ENCODE measurements at regions not wholly inside any gene's neighbourhood (a gene's known extent, or its start where the extent isn't known, plus 50 kb on each side); places are given as distances from the start of the nearest gene placed in this dataset.

- TF ChIP-seq REST (IDR thresholded peaks at IDR 0.05; ENCODE audit: unreplicated experiment) (no peak), ZNF114 (CRISPR knock-in tag; IDR thresholded peaks at IDR 0.05) (no peak)
Measured at GRCh38 chr4:157664726-157665125, 444.2 kb downstream of the GRIA2 start (continued).

DNA sequence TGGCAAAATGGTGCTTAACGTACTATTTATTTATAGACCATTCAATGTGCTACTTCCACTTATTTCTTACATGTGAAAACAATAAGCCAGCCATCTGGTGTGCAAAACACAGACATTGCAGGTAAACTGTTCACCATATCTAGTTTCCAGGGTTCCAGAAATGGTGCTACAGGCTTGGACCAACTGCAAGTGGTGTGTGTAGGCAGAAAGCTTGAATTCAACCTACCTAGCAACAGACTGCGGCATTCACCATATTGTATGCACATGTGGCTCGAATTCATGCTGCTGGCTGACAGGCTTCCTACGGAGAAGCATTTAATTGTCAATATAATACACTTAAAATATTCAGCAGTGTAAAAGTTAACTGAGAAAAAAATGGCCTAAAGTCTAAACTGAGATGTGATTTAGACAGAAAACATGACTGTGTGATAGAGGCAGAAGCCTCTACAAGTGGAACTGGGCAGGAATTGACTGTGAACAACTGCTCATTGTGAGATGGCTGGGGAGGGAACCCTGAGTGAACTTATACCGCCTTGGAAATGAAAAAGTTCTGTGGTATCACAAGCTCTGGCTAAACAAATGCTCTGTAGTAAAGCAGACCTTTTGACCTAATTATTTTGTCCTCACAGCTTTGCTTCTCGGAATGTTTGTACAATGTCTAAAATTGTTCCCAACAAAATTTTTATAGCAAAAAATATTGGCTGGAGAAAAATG is 434.7 kb downstream of the GRIA2 start:
- H3K36me3 Mint-ChIP-seq (ENCODE audit: low read depth), result no peaks in the 10 kb centered on the region
- Histone ChIP-seq H3K27ac (ENCODE audit: low read depth) (no peak overlapping the region), H2AFZ (peak overlapping the region; percentile 45; the same call in 1 of the 2 replicates), H3K36me3 (ENCODE audit: insufficient read depth) (no peaks in the 10 kb centered on the region), H3K27me3 (ENCODE audit: insufficient read depth) (no peaks in the 10 kb centered on the region), H3K4me1 (ENCODE audit: insufficient read depth) (peaks cover 4% of the 10 kb centered on the region; the same call in 1 of the 2 replicates), H4K20me1 (replicated peaks; ENCODE audit: insufficient read depth) (no peaks in the 10 kb centered on the region), H3K4me3 (no peak overlapping the region), H3K79me2 (replicated peaks; ENCODE audit: insufficient read depth) (no peaks in the 10 kb centered on the region), H3K4me2 (no peak overlapping the region), H3F3A (replicated peaks; ENCODE audit: low read depth) (no peaks in the 10 kb centered on the region), H3K9me2 (ENCODE audit: insufficient read depth) (no peaks in the 10 kb centered on the region; the same call in 1 of the 2 replicates)
- DNase-seq (ENCODE audit: low spot score) (peak; percentile 8), ATAC-seq (no peak)
- H3K9me3 Mint-ChIP-seq, result peaks cover 7% of the 10 kb centered on the region; the same call in 2 of the 3 replicates
- H3K27ac Mint-ChIP-seq, result no peak overlapping the region
- H3K27me3 Mint-ChIP-seq (ENCODE audit: insufficient read depth, low read depth, poor library complexity), result no peaks in the 10 kb centered on the region
- no peaks in the 10 kb centered on the region; the same call in 2 of the 3 replicates for H3K4me1 Mint-ChIP-seq
- H3K4me3 Mint-ChIP-seq, result no peak overlapping the region
- TF ChIP-seq ETS1 (IDR thresholded peaks at IDR 0.05) (no peak), CTCF (conservative IDR thresholded peaks at IDR 0.05; ENCODE audit: low read depth in 2 of 2) (no peak), EZH2phosphoT487 (IDR thresholded peaks at IDR 0.05; ENCODE audit: unreplicated experiment) (no peak), ZNF331 (CRISPR knock-in tag; IDR thresholded peaks at IDR 0.05; ENCODE audit: low read depth) (no peak), POLR2AphosphoS5 (IDR thresholded peaks at IDR 0.05; ENCODE audit: low read depth) (no peak), JUNB (IDR thresholded peaks at IDR 0.05; ENCODE audit: unreplicated experiment) (no peak), NANOG (IDR thresholded peaks at IDR 0.05; ENCODE audit: borderline replicate concordance) (no peak)
- TF ChIP-seq, protein P1, sequence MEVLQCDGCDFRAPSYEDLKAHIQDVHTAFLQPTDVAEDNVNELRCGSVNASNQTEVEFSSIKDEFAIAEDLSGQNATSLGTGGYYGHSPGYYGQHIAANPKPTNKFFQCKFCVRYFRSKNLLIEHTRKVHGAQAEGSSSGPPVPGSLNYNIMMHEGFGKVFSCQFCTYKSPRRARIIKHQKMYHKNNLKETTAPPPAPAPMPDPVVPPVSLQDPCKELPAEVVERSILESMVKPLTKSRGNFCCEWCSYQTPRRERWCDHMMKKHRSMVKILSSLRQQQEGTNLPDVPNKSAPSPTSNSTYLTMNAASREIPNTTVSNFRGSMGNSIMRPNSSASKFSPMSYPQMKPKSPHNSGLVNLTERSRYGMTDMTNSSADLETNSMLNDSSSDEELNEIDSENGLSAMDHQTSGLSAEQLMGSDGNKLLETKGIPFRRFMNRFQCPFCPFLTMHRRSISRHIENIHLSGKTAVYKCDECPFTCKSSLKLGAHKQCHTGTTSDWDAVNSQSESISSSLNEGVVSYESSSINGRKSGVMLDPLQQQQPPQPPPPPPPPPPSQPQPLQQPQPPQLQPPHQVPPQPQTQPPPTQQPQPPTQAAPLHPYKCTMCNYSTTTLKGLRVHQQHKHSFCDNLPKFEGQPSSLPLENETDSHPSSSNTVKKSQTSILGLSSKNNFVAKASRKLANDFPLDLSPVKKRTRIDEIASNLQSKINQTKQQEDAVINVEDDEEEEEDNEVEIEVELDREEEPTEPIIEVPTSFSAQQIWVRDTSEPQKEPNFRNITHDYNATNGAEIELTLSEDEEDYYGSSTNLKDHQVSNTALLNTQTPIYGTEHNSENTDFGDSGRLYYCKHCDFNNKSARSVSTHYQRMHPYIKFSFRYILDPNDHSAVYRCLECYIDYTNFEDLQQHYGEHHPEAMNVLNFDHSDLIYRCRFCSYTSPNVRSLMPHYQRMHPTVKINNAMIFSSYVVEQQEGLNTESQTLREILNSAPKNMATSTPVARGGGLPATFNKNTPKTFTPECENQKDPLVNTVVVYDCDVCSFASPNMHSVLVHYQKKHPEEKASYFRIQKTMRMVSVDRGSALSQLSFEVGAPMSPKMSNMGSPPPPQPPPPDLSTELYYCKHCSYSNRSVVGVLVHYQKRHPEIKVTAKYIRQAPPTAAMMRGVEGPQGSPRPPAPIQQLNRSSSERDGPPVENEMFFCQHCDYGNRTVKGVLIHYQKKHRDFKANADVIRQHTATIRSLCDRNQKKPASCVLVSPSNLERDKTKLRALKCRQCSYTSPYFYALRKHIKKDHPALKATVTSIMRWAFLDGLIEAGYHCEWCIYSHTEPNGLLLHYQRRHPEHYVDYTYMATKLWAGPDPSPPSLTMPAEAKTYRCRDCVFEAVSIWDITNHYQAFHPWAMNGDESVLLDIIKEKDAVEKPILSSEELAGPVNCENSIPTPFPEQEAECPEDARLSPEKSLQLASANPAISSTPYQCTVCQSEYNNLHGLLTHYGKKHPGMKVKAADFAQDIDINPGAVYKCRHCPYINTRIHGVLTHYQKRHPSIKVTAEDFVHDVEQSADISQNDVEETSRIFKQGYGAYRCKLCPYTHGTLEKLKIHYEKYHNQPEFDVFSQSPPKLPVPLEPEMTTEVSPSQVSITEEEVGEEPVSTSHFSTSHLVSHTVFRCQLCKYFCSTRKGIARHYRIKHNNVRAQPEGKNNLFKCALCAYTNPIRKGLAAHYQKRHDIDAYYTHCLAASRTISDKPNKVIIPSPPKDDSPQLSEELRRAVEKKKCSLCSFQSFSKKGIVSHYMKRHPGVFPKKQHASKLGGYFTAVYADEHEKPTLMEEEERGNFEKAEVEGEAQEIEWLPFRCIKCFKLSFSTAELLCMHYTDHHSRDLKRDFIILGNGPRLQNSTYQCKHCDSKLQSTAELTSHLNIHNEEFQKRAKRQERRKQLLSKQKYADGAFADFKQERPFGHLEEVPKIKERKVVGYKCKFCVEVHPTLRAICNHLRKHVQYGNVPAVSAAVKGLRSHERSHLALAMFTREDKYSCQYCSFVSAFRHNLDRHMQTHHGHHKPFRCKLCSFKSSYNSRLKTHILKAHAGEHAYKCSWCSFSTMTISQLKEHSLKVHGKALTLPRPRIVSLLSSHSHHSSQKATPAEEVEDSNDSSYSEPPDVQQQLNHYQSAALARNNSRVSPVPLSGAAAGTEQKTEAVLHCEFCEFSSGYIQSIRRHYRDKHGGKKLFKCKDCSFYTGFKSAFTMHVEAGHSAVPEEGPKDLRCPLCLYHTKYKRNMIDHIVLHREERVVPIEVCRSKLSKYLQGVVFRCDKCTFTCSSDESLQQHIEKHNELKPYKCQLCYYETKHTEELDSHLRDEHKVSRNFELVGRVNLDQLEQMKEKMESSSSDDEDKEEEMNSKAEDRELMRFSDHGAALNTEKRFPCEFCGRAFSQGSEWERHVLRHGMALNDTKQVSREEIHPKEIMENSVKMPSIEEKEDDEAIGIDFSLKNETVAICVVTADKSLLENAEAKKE (CRISPR knock-in tag; IDR thresholded peaks at IDR 0.05), result no peak
